Activated effector memory CD4-positive, alpha-beta T cell treated with Interleukin-2 at 50 U/mL for 16 hours (primary cell): ENCODE measurements at regions not wholly inside any gene's neighbourhood (a gene's known extent, or its start where the extent isn't known, plus 50 kb on each side); places are given as distances from the start of the nearest gene placed in this dataset.
A peak's percentile ranks its signal among the peaks of the same experiment; 100 is the strongest.
"Not testable (repeated sequence)": the region's sequence is repeated elsewhere in the genome, so short reads cannot be mapped to it uniquely, and the experiment has no call there.

ENCODE experiments used
- DNase-seq: peaks from one replicate; pipeline ENCODE4 v3.0.0-alpha.2; 2020

DNA sequence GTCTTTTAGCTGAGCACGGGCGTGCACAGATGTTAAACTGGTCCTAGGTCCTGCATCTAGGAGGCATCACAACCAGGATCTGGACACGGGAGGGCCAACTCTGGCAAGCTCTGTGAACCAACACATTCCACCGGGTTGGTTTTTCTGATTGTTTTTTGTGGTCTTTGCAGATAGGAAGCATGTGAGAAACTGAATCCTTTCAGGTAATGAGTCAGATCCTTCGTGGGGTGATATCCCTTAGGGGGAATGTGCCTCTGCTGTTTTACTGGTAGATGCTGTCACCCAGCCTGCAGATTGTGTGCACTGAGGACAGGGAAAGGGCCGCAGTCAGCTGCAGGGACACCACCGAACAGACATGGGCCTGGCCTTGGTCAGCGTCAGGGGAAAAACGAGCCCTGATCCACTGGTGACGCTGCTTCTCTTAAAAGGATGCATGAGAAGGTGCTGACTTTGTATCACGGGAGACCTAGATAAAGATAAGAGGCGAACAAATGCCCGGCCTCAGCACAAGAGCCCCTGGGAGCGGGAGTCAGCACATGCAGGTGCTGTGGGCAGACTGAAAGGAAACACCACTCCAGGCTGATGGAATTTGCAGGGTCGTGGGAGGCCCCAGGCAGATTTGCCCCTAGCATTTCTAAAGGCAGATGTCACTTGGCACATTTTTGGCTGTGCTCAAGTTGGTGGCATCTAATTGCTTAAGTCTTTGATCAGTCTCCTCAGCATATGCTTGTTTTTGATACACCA is 51.1 kb downstream of the DOP1B start:
- DNase-seq: no peak

DNA sequence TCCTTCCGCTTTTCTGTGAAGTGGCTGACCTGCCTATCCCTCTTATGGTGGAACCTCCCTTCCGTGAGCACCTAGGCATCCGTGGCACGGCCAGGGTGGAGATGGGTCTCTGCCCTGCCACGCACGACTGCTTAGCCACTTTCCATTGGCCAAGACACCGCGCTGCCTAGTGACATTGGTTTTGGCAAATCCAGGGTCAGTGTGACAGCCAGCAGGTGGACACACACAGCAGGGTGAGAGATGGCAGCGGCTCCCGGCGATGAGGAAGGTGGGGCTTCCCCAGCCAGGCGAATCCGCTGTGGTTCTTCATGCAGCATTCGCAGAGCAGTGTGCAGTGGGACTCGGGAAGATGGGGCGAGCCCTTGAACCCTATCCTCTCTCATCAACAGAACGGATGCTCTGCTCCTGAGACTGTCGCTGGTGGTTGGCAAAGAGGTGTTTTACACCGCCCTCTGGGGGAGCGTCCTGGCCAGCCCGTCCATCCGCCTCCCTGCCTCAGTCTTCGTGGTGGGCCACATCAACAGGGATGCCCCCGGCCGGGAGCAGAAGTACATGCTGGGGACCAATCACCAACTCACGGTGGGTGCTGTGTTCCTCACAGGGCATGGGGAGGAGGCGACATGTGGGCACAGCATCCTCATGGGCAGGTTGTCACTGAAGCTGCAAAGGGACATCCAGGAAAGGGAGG is 51.8 kb downstream of the DOP1B start:
- no peak for DNase-seq

- DNase-seq: peak; percentile 9
These were observed 53.1 kb downstream of the DOP1B start for GRCh38 chr21:36209626-36210171.

DNA sequence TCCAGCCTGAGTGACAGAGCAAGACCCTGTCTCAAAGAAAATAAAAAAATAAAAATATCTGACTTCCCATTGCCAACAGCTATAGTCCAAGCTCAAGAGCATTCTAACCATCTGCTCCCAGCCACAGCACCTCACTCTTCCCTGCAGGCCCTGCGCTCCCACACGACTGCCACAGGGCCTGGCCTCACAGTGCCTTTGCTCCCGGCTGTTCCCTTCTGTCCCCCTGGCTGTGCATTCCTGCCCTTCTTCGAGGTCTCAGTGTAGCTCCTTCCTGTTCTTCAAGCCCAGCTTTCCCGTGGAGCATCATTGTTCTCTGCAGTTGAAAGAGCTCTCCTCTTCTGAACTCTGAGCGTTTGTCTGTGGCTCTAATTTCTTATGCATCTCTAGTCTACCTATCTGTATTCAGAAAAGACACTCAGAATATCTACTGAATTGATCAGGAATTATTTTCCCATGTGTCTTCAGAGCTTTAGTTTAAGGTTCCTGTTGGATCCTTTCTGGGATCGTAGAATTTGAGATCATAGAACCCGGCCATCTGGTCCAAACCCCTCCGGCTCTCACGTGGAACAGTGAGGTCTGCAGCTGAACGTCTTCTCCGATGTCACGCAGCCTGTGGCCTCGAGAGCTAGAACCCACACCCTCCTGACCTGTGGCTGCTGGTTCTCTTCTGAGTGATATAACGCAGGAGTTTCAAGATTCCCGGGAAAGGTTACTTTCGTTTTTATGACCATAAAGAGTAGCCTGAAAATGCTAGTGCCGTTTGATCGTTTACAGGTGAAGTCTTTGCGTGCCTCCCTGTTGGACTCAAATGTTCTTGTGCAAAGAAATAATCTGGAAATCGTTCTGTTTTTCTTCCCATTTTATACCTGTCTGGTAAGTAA is 54.4 kb downstream of the DOP1B start:
- DNase-seq: no peak

DNA sequence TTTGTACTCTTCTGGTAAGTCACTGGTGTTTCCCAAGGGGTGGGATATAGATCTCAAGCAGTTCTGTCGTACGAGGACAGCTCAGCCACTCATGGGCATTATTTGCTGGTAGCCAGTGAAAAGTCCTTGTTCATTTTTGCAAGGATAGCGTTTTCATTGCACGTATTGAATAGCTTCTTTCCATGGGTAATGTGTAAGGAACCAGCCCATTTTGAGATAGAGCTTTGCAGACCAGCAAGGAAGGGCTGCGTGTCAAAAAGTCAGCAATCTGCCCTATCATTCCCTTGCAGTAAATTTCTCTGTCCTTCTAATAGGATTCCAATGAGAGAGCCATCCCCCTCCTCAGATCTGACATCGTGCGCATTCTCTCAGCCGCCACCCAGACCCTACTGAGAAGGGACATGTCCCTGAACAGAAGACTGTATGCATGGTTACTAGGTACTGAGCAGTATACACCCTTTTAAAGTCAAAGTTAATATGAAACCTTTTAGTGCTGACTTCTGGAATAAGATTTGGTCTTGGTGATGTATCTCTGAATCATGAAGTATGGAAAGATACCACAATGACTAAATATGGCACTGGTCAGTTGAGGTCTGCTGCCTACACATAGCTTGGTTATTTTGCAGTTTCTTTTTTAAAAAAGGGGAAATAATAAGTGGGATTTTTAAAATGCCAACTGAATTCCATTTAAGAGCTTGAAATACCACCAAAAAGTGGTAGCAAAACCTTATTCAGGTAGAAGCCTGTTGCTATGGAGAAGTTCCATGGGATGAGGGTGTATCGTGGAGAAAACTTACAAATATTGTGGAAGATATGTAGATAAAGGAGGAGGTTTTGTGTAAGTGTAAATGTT is 55.3 kb downstream of the DOP1B start:
- DNase-seq: no peak

GRCh38 chr21:36212513-36212780 is 55.8 kb downstream of the DOP1B start:
- DNase-seq: no peak

DNA sequence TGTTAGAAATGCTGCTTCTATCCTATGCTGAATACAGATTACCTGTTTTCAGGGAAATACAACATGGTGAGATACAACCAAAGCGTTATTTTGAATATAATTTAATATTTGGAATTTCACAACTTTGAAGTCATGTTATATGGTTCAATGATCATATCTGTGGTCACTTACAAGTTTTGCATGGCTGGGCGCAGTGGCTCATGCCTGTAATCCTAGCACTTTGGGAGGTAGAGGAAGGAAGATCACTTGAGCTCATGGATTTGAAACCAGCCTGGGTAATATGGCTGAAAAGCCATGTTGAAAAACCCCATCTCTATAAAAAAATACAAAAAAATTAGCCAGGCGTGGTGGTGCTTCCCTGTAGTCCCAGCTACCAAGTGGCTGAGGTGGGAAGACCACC is 57.9 kb downstream of the DOP1B start:
- no peak for DNase-seq

GRCh38 chr21:36217743-36218142 is 61.1 kb downstream of the DOP1B start:
- DNase-seq: no peak

- no peak for DNase-seq
These were observed 62.1 kb downstream of the DOP1B start for GRCh38 chr21:36218691-36219090.

DNA sequence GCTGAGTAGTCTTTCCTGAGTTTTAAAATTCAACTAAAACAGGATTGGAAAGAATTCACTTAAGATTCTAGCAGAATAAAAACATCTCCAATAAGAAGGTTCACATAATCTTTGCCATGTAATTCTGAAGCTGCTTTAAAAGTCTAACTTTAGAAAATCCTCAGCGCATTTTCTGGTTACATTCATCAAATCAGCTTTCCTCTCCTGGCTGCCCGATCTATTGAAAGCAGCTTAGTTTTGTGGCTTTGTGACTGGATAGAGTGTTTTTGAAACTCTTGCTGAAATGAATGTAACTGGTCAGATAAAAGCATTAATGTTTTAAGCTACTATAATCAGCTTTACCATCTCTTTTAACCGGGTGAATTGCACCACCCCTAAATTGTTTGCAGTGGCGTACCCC is 66.8 kb downstream of the DOP1B start:
- no peak for DNase-seq

- DNase-seq: no peak
These were observed 72.6 kb downstream of the DOP1B start for GRCh38 chr21:36229181-36229580.

DNA sequence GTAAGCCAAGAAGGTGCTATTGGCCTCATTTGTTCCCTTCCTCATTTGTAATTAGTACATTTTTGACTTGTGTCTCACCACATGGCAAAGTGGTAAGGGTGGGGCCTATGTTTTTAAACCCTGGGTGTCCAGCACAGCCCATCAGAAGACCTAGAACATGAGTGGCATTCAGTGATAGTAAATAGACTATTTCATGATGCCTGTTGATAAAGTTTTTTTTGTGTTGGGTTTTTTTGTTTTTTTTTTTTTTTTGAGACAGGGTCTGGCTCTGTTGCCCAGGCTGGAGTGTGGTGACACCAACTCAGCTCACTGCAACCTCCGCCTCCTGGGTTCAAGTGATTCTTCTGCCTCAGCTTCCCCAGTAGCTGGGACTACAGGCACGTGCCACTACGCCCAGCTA is 74.8 kb downstream of the DOP1B start:
- not testable (repeated sequence) for DNase-seq

GRCh38 chr21:36232641-36233040 is 76.0 kb downstream of the DOP1B start:
- no peak for DNase-seq

DNA sequence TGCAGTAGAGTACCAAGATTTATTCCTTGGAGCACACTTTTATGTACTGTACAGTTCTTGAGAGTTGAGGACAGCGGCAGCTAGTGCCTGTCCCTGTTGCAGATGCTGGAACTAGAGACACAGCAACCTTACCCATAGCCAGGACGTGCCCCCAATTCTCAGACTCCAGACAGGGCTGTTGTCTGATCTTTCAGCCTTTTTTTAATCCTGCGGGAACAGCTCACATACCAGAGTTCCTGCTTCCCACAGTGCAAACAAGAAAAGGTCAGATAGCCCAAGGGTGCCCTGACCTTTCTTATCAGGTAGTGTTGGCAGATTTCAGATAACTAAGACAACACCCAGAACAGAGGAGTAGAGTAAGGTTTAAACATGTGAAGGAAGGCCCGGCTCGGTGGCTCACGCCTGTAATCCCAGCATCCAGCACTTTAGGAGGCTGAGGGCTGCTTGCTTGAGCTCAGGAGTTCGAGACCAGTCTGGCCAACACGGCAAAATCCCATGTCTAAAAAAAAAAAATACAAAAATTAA is 78.5 kb downstream of the DOP1B start:
- no peak for DNase-seq

- DNase-seq: no peak
These were observed 79.6 kb downstream of the DOP1B start for GRCh38 chr21:36236052-36236730.

- DNase-seq: no peak
These were observed 80.8 kb downstream of the DOP1B start for GRCh38 chr21:36237441-36237840.

- DNase-seq: no peak
These were observed 80.4 kb upstream of the MORC3 start for GRCh38 chr21:36239585-36239984.

- no peak for DNase-seq
These were observed 78.3 kb upstream of the MORC3 start for GRCh38 chr21:36241717-36242116.

- DNase-seq: no peak
These were observed 74.9 kb upstream of the MORC3 start for GRCh38 chr21:36245115-36245514.

DNA sequence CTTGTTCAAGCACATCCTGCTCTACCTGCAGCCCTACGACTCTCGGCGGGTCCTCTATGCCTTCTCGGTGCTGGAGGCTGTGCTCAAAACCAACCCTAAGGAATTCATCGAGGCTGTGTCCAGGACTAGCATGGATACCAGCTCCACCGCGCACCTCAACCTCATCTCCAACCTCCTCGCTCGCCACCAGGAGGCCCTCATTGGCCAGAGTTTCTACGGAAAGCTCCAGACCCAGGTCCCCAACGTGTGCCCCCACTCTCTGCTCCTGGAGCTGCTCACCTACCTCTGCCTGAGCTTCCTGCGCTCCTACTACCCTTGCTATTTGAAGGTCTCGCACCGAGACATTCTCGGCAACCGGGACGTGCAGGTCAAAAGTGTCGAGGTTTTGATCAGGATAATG is 74.3 kb upstream of the MORC3 start:
- no peak for DNase-seq

DNA sequence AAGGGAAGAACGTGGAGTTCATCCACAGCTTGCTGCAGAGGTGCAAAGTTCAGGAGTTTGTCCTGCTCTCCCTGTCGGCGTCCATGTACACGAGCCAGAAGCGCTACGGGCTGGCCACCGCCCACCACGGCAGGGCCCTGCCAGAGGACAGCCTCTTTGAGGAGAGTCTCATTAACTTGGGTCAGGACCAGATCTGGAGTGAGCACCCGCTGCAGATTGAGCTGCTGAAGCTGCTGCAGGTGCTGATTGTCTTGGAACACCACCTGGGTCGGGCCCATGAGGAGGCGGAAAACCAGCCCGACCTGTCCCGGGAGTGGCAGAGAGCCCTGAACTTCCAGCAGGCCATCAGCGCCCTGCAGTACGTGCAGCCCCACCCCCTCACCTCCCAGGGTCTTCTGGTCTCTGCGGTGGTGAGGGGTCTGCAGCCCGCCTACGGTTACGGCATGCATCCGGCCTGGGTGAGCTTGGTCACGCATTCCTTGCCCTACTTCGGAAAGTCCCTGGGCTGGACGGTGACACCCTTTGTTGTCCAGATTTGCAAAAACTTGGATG is 73.8 kb upstream of the MORC3 start:
- DNase-seq: no peak
